IMR-90 (cell line): ENCODE measurements at regions not wholly inside any gene's neighbourhood (a gene's known extent, or its start where the extent isn't known, plus 50 kb on each side); places are given as distances from the start of the nearest gene placed in this dataset.

Experiments used
- ATAC-seq: fragments of 200-7000 bp; cut with Tn5 transposase; 2 replicates; pipeline ENCODE4 v1.9.1; 2020; ENCODE audit warnings: low read depth, mild to moderate bottlenecking, moderate library complexity
- BruUV-seq: library from RNA; stranded (reverse); fragments of 400-500 nt; replicated peaks from 2 replicates; lab custom pipeline; 2021; lab: Mats Ljungman, UMichigan
- CTCF ChIA-PET: fragments of 300-600 bp; formaldehyde crosslinking; extraction: SDS; loops from one replicate; lab custom pipeline; 2021; ENCODE audit warnings: antibody characterized with exemption; lab: Yijun Ruan, JAX
- POLR2A ChIA-PET: fragments of 300-600 bp; sonication (Branson Sonifier 250); formaldehyde crosslinking; loops from one replicate; lab custom pipeline; 2022; ENCODE audit warnings: antibody characterized with exemption; ENCODE audit not compliant: unreplicated experiment; lab: Charles Lee
- DNase-seq: peaks from one replicate; pipeline ENCODE4 v3.0.0; 2013
- H2AFZ ChIP-seq: replicated peaks from 2 replicates; pipeline ENCODE3; 2013; ENCODE audit warnings: low read length, mild to moderate bottlenecking; ENCODE audit not compliant: poor library complexity
- H2AK5ac ChIP-seq: 2 replicates; pipeline ENCODE4 v1.6.1; 2013; ENCODE audit warnings: low read depth, low read length, inconsistent platforms
- H2AK9ac ChIP-seq: replicated peaks from 2 replicates; pipeline ENCODE3; 2013; ENCODE audit warnings: mild to moderate bottlenecking, low read depth, low read length, moderate library complexity; ENCODE audit not compliant: poor library complexity
- H2BK120ac ChIP-seq: 2 replicates; pipeline ENCODE4 v1.6.1; 2013; ENCODE audit warnings: low read depth, low read length, inconsistent platforms
- H2BK15ac ChIP-seq: 3 replicates; pipeline ENCODE4 v1.6.1; 2013; ENCODE audit warnings: low read depth, low read length, inconsistent platforms
- H2BK20ac ChIP-seq: 2 replicates; pipeline ENCODE4 v1.6.1; 2013; ENCODE audit warnings: low read depth, mild to moderate bottlenecking, inconsistent platforms, low read length, moderate library complexity
- H2BK5ac ChIP-seq: 2 replicates; pipeline ENCODE4 v1.6.1; 2013; ENCODE audit warnings: mild to moderate bottlenecking, low read depth, low read length, inconsistent platforms; ENCODE audit not compliant: poor library complexity, severe bottlenecking
- H3K14ac ChIP-seq: replicated peaks from 2 replicates; pipeline ENCODE4 v1.6.1; 2013; ENCODE audit warnings: low read depth, low read length, inconsistent platforms
- H3K18ac ChIP-seq: 2 replicates; pipeline ENCODE4 v1.6.1; 2013; ENCODE audit warnings: low read depth, low read length, control low read depth
- H3K23ac ChIP-seq: 2 replicates; pipeline ENCODE4 v1.6.1; 2013; ENCODE audit warnings: low read depth, low read length, inconsistent platforms
- H3K27ac ChIP-seq: 2 replicates; pipeline ENCODE4 v1.5.1; 2013; ENCODE audit warnings: mild to moderate bottlenecking, control low read depth, low read length; ENCODE audit not compliant: insufficient read depth
- H3K27me3 ChIP-seq: 2 replicates; pipeline ENCODE4 v1.6.1; 2013; ENCODE audit warnings: low read length; ENCODE audit not compliant: control insufficient read depth, insufficient read depth
- H3K36me3 ChIP-seq: 2 replicates; pipeline ENCODE4 v1.6.1; 2013; ENCODE audit warnings: low read length, mixed read lengths; ENCODE audit not compliant: control insufficient read depth, insufficient read depth
- H3K4ac ChIP-seq: 2 replicates; pipeline ENCODE4 v1.6.1; 2013; ENCODE audit warnings: low read depth, low read length, inconsistent platforms
- H3K4me1 ChIP-seq: 2 replicates; pipeline ENCODE4 v1.6.1; 2013; ENCODE audit warnings: low read length, mixed read lengths; ENCODE audit not compliant: control insufficient read depth, insufficient read depth
- H3K4me2 ChIP-seq: 2 replicates; pipeline ENCODE4 v1.6.1; 2013; ENCODE audit warnings: low read depth, mild to moderate bottlenecking, control low read depth, low read length, moderate library complexity
- H3K4me3 ChIP-seq: 2 replicates; pipeline ENCODE4 v1.5.1; 2013; ENCODE audit warnings: low read depth, mild to moderate bottlenecking, control low read depth, low read length, moderate library complexity; ENCODE audit not compliant: insufficient read depth
- H3K56ac ChIP-seq: 2 replicates; pipeline ENCODE4 v1.6.1; 2013; ENCODE audit warnings: low read length, inconsistent platforms; ENCODE audit not compliant: insufficient read depth; ENCODE audit errors: extremely low read depth
- H3K79me1 ChIP-seq, 2 experiments: 2 replicates each; pipeline ENCODE4 v1.6.1; 2013; ENCODE audit warnings: low read length in 2 of 2, inconsistent platforms in 1 of 2, low read depth in 1 of 2
- H3K9ac ChIP-seq: 2 replicates; pipeline ENCODE4 v1.6.1; 2013; ENCODE audit warnings: low read depth, low read length, control low read depth
- H3K9me1 ChIP-seq: 2 replicates; pipeline ENCODE4 v1.6.1; 2013; ENCODE audit warnings: low read length, inconsistent platforms; ENCODE audit not compliant: insufficient read depth
- H3K9me3 ChIP-seq: 2 replicates; pipeline ENCODE4 v1.6.1; 2013; ENCODE audit warnings: low read length; ENCODE audit not compliant: control insufficient read depth, insufficient read depth
- H4K20me1 ChIP-seq: 2 replicates; pipeline ENCODE4 v1.6.1; 2013; ENCODE audit warnings: low read length, inconsistent platforms; ENCODE audit not compliant: insufficient read depth
- H4K5ac ChIP-seq: 2 replicates; pipeline ENCODE4 v1.6.1; 2013; ENCODE audit warnings: mild to moderate bottlenecking, low read depth, low read length, control low read depth
- H4K8ac ChIP-seq, 2 experiments: 2 replicates each; pipeline ENCODE4 v1.6.1; 2013; ENCODE audit warnings: low read depth in 2 of 2, low read length in 2 of 2, control low read depth in 1 of 2, inconsistent platforms in 1 of 2
- H4K91ac ChIP-seq: 2 replicates; pipeline ENCODE4 v1.6.1; 2013; ENCODE audit warnings: low read depth, low read length, inconsistent platforms; ENCODE audit not compliant: insufficient read depth
- CEBPB ChIP-seq: IDR thresholded peaks from 2 replicates; pipeline ENCODE4 v1.6.1; 2012; ENCODE audit warnings: low read depth, low read length, improper control_type of control experiment
- CHD1 ChIP-seq: IDR thresholded peaks from 2 replicates; pipeline ENCODE4 v1.6.1; 2012; ENCODE audit warnings: low read depth, low read length, improper control_type of control experiment
- ELK1 ChIP-seq: fragments of 150-350 bp; IDR thresholded peaks from 2 replicates; pipeline ENCODE4 v1.6.1; 2016; ENCODE audit warnings: low read depth, mild to moderate bottlenecking, low read length, moderate library complexity, borderline replicate concordance
- FOS ChIP-seq: fragments of 150-350 bp; IDR thresholded peaks from 2 replicates; pipeline ENCODE4 v1.6.1; 2016; ENCODE audit warnings: low read depth, low read length
- NFE2L2 ChIP-seq: fragments of 150-350 bp; IDR thresholded peaks from 2 replicates; pipeline ENCODE4 v1.6.1; 2016; ENCODE audit warnings: low read depth, mild to moderate bottlenecking, low read length
- RAD21 ChIP-seq: IDR thresholded peaks from 2 replicates; pipeline ENCODE4 v1.6.1; 2012; ENCODE audit warnings: low read length, improper control_type of control experiment
- RFX5 ChIP-seq: IDR thresholded peaks from 2 replicates; pipeline ENCODE4 v1.8.0; 2012; ENCODE audit warnings: low read depth, mild to moderate bottlenecking, low read length, moderate library complexity
- SMC3 ChIP-seq: fragments of 150-350 bp; IDR thresholded peaks from 2 replicates; pipeline ENCODE4 v1.6.1; 2016; ENCODE audit warnings: low read depth, mild to moderate bottlenecking, antibody characterized with exemption, low read length, moderate library complexity
- WGBS, 2 experiments: methylation state at CpG; one replicate each; pipeline versions ENCODE4 v1.1.5 to v1.1.7; 2013; ENCODE audit warnings: missing lambda C conversion rate in 2 of 2; ENCODE audit not compliant: insufficient read length in 1 of 2; ENCODE audit errors: extremely low coverage in 2 of 2; 5-methylcytosine and 5-hydroxymethylcytosine counted together
- dilution Hi-C: fragments of 300-500 bp; cut with HindIII; formaldehyde crosslinking; loops from one replicate; pipeline ENCODE4 v1.14.3; 2018; ENCODE audit warnings: low sequenced_read_pairs; ENCODE audit not compliant: unreplicated experiment
- in situ Hi-C: fragments of 300-500 bp; cut with MboI; formaldehyde crosslinking; loops from 3 replicates; pipeline ENCODE4 v1.14.3; 2019; ENCODE audit warnings: low sequenced_read_pairs, inconsistent platforms, mixed read lengths
- intact Hi-C: fragments of 100-400 bp; cut with micrococcal nuclease; formaldehyde crosslinking; loops from 2 replicates; pipeline ENCODE4 v1.10.0; 2022
- TF ChIP-seq, protein P1 (sequence below): conservative IDR thresholded peaks from 2 replicates; pipeline ENCODE4 v1.5.1; 2012; ENCODE audit warnings: mild to moderate bottlenecking, low read depth, low read length, improper control_type of control experiment
- TF ChIP-seq, protein P2 (sequence below): fragments of 150-350 bp; IDR thresholded peaks from 2 replicates; pipeline ENCODE4 v1.6.1; 2017; ENCODE audit warnings: mild to moderate bottlenecking, antibody characterized with exemption, low read length, low read depth

DNA sequence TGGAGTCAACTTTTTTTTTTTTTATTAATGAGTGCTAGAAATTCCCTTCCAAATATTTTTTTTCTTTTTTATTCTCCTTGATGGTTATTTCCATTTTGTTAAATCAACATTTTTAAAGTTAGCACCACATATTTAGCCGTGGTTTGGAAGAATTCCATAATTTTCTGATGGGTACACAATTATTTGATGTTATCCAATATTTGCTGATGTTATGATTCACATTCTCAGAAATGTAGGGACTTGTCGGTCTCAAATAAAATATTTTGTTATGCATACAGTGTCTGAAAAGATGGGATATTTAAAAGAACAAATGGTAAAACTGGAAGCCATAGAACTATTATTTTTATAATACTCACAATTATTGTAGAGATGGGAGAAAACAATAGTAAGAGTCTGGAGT lies 911.5 kb upstream of the GBE1 start:
- no peaks in the 10 kb centered on the region for H3K36me3 ChIP-seq
- no peak overlapping the region for H3K18ac ChIP-seq
- H4K20me1 ChIP-seq: no peaks in the 10 kb centered on the region
- no peak overlapping the region for H2BK15ac ChIP-seq
- no TSS peak for BruUV-seq
- CTCF ChIA-PET: no interaction called here
- no peak overlapping the region for H3K4me3 ChIP-seq
- dilution Hi-C loops: no loop called here
- TF ChIP-seq, protein P1, sequence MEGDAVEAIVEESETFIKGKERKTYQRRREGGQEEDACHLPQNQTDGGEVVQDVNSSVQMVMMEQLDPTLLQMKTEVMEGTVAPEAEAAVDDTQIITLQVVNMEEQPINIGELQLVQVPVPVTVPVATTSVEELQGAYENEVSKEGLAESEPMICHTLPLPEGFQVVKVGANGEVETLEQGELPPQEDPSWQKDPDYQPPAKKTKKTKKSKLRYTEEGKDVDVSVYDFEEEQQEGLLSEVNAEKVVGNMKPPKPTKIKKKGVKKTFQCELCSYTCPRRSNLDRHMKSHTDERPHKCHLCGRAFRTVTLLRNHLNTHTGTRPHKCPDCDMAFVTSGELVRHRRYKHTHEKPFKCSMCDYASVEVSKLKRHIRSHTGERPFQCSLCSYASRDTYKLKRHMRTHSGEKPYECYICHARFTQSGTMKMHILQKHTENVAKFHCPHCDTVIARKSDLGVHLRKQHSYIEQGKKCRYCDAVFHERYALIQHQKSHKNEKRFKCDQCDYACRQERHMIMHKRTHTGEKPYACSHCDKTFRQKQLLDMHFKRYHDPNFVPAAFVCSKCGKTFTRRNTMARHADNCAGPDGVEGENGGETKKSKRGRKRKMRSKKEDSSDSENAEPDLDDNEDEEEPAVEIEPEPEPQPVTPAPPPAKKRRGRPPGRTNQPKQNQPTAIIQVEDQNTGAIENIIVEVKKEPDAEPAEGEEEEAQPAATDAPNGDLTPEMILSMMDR: no peak
- TF ChIP-seq SMC3: no peak
- TF ChIP-seq NFE2L2: no peak
- TF ChIP-seq ELK1: no peak
- no peak for TF ChIP-seq RFX5
- TF ChIP-seq FOS: no peak
- no peak for TF ChIP-seq RAD21
- no peak for TF ChIP-seq CHD1
- no peak for TF ChIP-seq CEBPB
- TF ChIP-seq, protein P2, sequence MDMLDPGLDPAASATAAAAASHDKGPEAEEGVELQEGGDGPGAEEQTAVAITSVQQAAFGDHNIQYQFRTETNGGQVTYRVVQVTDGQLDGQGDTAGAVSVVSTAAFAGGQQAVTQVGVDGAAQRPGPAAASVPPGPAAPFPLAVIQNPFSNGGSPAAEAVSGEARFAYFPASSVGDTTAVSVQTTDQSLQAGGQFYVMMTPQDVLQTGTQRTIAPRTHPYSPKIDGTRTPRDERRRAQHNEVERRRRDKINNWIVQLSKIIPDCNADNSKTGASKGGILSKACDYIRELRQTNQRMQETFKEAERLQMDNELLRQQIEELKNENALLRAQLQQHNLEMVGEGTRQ: no peak
- ATAC-seq (no peak), DNase-seq (no peak)
- H4K5ac ChIP-seq: no peak overlapping the region
- H3K23ac ChIP-seq: no peak overlapping the region
- no peak overlapping the region for H3K56ac ChIP-seq
- intact Hi-C loops: no loop called here
- H3K9me3 ChIP-seq: peaks cover 2% of the 10 kb centered on the region; the same call in 1 of the 2 replicates
- no peak overlapping the region for H3K9ac ChIP-seq
- no peak overlapping the region for H4K8ac ChIP-seq
- no peaks in the 10 kb centered on the region for H3K27me3 ChIP-seq
- no peak overlapping the region for H2AFZ ChIP-seq
- no peaks in the 10 kb centered on the region for H3K4me1 ChIP-seq
- H3K4ac ChIP-seq: no peak overlapping the region
- H3K27ac ChIP-seq: no peak overlapping the region
- no CpG with 5 or more reads among the region's 2 CpGs for whole genome bisulfite sequencing, 2 experiments
- H2BK20ac ChIP-seq: no peak overlapping the region
- no peak overlapping the region for H3K4me2 ChIP-seq
- in situ Hi-C loops: no loop called here
- no peak overlapping the region for H2AK5ac ChIP-seq
- no peak overlapping the region for H4K91ac ChIP-seq
- no peaks in the 10 kb centered on the region for H3K9me1 ChIP-seq
- POLR2A ChIA-PET: no interaction called here
- H2BK120ac ChIP-seq: no peak overlapping the region
- H3K79me1 ChIP-seq: no peaks in the 10 kb centered on the region
- H3K14ac ChIP-seq: no peak overlapping the region
- H2AK9ac ChIP-seq: no peak overlapping the region
- H2BK5ac ChIP-seq: no peak overlapping the region
